Cerebellar nuclear complex (tissue), 1 donor: ENCODE measurements at regions not wholly inside any gene's neighbourhood (a gene's known extent, or its start where the extent isn't known, plus 50 kb on each side); places are given as distances from the start of the nearest gene placed in this dataset.

Source experiments
- DNase-seq, 2 experiments: peaks; one replicate each; lab custom pipeline; 2025; lab: John Stamatoyannopoulos, UW

DNA sequence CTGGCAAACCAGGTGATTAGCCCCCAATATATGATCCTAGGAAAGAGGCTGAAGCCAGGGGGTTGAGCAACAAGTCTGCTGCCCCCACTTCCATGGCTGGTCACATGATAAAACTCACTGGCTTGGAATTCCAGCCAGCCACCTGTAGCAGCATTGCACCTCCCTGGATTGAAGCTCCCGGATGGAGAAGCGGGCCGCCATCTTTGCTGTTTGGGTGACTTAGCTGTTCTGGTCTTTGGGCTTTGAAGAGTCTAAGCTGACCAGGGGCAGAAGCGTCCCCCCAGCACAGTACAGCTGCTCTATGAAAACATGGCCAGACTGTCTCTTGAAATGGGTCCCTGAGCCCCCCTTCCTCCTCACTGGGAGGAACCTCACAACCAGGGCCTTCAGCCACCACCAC lies 610.2 kb downstream of the ANXA1 start:
- no peak for DNase-seq

DNA sequence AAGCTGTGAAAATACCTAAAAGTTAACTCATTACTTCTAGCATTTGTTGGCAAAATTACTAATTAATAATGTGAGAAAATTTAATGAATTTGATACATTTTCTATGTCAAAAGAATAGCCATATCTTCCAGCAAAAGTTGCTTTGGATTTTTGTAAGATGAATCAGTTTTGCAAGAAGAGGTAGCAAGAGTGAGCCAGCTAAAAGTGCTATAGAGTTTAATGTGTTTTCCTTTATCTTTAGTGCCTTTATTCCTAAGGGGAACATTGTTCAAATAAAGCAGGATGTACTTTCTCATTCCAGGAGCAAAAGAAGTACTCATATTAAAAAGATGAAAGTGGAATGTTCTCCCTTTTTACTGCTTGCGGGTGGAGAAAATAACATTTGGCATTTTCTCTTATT lies 622.2 kb downstream of the ANXA1 start:
- no peak for DNase-seq

DNA sequence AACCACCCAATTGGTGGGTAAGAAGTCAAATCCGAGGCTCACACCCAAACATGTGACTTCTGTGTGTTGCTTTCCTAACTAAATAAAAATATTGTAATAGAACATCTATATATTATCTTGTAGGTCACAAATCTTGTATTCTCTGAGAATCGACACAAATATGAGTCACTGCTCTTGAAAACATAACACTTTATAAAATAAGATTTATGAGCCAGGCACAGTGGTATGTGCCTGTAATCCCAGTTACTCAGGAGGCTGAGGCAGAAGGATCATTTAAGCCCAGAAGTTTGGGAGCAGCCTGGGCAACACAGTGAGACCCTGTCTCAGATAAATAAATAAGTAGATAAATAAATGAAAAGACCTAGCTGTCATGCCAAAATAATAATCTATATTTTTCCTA lies 624.1 kb downstream of the ANXA1 start:
- no peak for DNase-seq

DNA sequence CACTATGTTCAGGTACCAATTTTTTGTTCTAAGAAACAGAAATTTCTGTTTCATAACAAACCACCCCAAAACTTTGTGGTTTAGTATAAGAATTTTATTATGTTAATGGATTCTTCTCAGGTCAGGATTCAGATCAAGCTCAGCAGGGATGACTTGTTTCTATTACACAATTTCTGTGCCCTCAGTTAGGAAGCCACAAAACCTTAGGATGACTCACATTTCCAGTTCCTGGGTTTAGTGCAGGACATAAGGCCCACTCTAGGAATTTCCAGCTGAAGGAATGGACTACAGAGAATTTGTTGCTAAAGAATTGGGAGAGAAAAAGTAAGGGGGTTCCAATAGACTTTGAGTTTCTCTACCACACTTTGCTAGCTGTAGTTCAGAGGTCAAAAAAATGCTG lies 629.3 kb downstream of the ANXA1 start:
- DNase-seq: no peak

DNA sequence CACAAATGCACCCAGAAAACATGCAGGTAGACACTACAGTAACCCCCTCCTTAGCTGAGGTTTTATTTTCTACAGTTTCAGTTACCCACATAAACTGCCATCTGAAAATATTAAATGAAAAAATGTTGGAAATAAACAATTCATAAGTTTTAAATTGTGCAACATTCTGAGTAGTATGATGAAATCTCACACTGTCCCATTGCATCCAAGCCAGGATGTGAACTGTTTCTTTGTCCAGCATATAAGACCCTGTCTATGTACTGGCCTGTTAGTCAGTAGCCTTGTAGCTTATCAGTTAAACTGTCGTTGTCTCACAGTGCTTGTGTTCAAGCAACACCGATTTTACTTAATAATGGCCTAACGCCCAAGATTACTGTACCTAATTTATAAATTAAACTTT lies 630.5 kb downstream of the ANXA1 start:
- DNase-seq: no peak

DNA sequence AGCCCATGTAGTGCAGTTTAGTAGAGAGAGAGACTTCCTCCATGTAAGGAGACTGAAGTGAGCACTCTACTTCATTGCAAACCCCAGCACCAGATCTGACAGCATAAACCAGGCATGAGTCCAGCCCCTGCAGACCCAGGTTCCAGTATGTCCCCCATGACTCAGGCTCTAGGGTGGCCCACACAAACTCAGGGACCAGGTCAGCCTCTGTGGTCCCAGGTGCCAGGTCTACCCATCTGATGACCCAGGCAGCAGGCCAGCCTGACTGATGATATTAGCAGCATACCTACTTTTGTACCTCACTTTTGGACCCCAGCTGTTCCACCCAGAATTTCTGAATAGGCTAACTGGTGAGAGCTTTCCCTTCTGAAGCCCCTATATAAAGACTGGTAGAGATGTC lies 647.8 kb downstream of the ANXA1 start:
- DNase-seq: no peak

DNA sequence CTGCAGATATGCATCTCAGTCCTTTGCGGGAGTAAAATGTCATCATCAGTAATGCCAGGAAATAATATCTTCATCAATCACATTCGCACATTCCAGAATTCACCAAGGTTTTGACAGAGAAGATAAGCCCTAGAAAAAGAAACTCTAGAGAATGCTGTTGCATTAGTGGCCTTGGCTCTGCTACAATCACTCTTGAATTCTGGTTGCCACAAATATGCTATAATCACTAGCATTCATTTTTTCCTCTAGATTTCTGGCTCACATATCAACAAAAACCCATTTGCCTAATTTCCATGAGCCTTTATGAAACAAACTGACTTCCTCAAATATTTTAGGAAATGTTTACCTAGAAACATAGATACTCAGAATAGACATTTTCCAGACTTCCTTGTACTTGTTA lies 653.4 kb downstream of the ANXA1 start:
- no peak for DNase-seq

DNA sequence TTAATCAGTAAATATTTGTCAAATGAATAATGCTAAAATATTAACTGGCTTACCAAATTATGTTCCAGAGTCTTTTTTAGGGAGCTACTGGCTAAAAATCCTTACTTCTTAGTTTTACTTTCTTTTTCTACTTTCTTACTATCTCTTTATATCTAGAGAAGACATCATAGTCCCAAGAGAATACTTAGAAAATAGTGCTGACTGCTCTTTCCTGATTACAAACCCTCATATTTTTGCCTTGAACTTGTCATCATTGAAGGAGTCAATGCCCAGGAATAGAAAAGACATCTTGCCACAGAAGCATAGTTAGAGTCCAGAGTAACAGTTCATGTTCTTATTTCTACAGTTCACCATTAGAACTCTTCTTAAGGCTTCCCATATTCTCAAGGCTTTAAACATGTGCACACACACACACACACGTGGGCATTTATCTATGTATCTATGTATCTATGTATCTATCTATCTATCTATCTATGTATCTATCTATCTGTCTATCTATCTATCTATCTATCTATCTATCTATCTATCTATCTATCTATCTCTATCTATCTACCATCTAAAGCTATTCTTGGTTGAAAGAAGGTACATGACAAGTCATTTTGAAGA lies 654.3 kb downstream of the ANXA1 start:
- DNase-seq: no peak

DNA sequence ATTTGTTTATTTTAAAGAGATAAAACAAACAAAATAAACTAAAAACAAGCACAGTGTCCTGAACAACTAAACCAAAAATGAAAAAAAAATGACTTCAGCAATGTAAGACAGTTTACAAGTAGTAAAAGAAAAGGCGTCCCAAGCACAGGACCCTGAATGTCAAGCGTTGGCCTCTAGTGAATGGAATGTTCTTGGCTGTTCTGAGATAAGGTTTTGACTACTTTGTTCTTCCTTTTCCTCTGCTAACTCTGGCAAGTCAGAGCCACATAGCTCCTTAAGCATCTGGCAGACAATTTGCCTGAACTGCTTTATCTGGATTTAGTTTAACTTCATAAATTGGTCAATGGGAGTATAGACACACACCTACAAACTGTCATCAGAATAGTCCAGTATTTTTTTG lies 655.2 kb downstream of the ANXA1 start:
- DNase-seq: no peak

DNA sequence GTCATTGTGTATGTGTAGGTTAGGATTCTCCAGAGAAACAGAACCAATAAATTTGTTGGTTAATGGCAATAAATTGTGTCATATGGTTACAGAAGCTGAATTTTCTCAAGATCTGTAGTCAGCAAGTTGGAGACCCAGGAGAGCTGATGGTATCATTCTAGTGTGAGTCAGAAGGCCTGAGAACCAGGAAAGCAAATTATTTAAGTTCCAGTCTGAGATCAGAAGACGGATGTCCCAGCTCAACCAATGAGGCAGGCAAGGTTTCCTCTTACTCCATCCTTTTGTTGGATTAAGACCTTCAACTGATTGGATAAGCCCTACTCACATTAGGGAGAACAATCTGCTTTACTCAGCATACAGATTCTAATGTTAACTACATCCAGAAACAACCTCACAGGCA lies 656.3 kb downstream of the ANXA1 start:
- DNase-seq: no peak

DNA sequence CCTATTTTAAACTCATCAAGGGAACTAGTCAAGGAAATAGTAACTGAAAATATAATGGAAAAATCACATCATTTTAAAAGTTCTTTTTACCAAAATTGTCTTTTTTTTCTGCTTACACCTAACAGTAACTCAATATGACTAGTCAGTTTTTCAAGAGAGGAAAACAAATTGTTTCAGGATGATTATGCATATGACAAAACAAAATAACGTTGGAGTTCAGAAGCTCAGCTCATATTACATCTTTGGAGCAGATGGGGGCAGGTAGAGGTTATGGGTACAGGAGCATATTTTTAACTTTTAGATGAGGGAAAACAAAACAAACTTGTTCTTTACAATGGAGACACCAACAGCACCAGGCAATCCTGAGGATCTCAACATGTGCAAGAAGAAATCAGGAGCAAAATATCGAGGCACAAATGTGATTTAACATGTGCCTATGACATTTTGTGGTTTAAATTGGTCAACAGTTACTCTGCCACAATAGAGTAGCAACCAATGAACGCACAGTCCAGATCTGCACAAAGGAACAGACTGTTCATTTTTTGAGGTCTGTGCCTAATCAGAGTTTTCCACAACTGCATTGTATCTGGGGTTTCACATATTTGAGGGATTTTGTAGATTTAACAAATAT lies 659.0 kb downstream of the ANXA1 start:
- DNase-seq: no peak

DNA sequence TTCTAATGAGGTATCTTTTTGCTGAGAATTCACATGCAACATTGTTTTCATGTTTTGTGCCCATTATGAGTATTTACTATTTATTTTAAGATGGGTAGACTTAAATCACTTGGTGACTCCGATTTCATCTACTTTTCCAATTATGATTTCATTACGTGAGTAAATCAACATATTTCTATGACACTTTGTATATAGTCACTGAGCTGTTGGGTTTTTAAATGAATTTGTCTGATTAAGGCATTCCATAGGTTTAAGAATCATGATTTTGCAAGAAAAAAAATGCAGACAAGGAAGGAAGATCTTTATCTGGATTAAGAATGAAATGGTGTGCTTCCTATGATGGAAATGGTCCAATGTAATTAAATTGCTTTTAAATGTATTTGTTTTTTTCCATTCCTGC lies 661.9 kb downstream of the ANXA1 start:
- DNase-seq: no peak

DNA sequence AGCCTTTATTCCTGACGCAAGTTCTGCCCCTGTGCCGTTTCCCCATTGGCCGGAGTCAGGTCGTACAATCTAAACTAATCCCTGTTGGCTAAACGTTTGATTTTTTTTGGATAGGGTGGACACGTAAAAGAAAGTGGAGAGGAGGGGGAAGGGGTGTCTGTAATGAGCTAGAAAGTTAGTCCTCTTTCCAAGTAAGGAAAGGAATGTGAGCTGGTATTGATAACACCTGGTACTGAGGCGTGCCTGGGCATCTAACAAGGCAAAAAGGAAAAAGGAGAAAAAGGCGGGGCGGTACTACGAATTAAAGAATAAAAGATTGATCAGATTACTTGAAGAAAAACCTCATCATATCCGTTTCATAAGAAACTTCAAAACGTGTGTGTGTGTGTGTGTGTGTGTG lies 665.2 kb downstream of the ANXA1 start:
- no peak for DNase-seq

DNA sequence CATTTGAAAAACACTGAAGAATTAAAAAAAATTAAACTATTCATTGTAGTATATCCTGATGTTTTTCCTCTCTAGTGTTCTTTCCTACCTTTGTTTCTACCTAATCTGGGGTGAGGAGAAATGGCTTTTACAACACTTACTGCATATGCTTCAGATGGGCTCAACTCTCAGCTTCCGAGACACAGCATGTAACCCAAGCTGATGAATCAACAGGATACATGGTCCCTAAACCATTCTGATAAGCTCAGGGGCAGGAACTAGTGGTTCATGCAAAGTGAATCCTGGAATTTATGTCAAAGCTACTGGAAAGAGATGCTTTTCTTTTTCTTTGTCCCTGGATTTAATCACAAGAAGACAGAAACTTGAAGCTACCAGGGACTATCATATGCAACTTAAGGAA lies 672.5 kb upstream of the RORB start:
- DNase-seq: no peak

DNA sequence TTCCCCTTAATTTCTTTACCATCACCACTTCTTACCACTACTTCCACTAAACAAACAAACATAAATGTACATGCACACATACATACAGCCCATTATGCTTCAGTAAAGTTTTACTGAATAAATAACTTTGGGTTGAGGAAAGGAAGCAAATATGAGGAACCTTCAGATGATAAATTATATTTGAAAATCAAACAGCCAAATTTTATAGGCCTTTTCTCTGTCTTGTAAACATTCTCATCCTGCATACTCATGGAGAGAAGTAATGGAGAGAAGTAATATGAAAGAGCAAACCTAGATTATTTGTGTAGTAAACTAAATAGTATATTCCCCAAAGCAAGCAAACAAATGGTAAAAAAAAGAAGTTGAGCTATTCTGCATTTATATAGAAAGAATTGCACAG lies 658.3 kb upstream of the RORB start:
- DNase-seq: no peak

DNA sequence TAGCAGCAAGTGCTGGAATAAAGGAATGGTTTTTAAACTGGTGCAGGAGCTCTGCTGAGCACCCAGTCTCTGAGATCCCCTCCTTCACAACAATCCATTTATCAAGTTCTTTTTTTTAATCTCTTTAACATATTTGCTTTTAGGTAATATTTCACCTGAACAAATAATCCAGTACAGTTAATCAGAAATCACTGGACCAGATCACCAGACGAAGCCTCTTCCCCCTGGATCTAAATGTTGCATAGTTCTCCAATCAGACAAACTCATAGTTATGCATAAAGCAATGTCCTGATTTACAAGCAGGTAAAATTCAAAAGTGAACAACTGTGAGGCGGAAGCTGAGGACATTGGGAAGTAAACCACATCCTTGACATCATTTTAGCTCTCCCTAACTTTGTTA lies 657.7 kb upstream of the RORB start:
- DNase-seq: no peak

DNA sequence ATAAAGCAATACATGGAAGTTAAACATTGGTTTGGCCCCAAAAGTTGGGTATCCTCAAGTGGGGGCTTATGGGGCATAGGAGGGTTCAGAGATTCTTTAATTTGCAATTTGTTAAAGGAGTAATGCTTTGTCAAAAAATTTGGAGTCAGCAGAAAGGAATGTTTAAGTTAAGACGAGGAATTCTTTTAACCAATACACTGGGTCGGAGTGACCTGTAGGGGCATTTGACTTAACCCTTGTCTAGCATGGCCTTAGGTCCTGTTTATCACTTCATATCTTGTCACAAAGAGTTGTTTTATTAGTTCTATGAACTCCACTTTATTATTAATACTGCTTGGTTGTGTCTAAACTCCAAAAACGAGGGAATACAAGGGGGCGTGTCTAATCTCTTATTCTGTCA lies 656.1 kb upstream of the RORB start:
- DNase-seq: no peak

DNA sequence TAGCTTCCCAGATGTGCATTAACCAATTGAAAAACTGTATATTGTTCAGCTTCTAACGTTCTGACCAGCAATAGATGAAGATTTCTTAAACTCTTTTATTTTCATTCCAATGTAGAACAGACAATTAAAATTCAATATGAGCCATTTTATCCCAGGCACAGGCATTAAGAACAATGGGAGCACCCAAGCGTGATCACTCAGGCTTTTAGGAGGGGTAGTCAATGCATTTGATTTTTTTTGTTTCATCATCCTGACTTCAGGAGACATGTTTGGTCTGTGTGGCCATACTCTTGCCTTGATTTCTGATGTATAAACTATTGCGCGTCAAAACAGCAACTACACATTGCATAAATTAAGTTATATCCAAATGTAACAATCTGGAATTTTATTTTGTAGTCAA lies 653.0 kb upstream of the RORB start:
- no peak for DNase-seq

DNA sequence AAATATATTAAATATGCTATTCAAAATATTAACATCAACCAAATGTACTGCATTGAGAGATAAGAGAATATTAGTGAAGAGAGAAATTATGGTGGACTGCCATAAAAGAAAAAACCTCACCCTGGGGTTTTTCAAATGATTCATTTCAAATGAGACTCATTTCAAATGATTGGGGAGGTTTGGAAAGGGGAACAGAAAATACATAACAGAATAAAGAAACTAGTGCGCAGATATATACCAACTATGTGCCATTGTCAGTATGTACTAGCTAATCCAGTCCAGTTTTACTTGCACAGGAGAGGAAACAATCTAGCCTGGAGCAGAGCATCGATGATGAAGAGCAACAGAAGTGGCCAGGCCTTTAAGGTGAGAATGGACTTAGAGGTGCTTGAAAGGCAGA lies 651.6 kb upstream of the RORB start:
- no peak for DNase-seq

DNA sequence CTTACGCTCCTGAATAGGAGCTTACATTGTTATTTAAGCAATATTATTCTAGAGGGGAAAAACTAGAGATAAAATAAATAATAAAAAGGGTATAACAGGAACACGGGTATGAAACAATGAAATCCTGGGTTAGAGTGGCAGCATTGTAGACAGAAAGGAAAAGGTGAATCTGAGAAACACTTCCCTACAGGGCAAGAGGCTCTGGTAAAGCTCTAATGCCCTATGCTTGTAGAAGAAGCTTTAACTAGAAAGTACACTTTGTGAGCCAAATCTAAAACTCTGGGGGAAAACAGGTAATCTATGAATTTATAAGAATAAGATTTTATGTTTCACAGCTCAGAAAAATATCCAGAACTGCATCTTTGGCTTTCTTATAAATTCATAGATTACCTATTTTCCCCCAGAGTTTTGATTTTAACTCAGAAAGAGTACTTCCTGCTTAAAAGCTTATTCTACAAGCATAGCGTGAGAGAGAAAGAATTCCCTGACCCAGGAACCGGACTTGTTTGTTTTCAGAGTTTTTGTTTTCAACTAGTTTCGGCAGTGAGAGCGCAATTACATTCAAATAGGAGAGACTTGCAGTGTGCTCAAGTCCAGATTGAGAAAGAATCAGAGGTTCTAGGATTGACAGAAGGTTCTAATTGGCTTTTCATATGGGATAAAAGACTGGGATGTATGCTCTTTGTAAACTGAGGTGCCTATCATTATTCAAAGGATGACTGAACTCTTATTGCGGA lies 651.0 kb upstream of the RORB start:
- DNase-seq: no peak

DNA sequence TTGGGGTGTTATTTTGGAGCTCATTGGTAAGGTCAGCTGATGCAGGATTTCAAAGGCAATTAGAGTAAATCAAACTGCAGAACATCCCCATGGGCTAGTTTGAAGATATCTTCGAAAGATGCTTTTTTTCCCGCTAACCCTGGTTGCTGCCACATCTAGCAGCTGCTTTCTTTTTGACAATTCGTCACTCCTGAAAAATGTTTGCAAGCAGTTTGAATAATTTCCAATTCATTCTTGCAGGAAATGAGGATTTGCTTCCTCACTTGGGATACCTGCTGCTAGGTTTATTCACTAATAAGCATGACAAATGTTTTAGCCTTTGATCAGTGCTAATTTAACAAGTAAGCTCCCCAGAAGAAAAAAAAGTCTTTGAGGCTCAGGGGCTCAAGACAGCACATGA lies 649.6 kb upstream of the RORB start:
- DNase-seq: no peak

DNA sequence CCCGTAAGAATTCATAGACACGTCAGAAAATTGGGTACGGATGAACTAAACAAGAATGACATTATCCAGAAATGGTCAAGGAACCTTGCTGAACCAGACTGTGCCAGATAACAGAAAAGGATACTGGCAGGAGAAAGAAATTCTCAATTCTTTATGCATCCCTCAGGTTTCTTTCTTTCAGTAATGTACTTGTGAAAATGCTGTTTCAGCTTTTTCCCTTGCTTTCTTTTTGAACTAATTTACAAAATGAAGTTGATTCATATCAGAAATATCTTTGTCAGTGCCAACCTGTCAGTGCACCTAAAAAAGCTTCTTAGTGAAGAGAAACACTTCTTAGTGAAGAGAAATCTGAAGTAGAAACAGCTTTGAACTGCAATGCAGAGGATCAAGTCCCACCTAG lies 643.6 kb upstream of the RORB start:
- no peak for DNase-seq

DNA sequence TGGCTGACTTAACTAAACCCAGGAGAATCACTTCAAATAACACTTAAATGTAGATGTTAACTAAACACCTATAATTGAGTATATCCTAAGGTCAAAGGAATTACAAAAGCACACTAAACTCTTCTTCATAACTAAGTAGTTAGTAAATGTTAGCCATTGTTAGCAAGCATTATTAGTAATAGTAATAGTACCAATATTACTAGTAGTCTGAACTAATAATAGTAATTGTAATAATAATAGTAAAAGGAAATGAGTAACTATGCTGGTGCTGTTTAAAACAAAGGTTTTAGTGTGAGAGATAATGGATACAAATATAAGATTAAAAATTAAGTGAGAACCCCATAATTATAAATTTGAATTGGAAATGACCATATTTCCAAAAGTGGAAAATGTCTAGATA lies 641.9 kb upstream of the RORB start:
- no peak for DNase-seq

DNA sequence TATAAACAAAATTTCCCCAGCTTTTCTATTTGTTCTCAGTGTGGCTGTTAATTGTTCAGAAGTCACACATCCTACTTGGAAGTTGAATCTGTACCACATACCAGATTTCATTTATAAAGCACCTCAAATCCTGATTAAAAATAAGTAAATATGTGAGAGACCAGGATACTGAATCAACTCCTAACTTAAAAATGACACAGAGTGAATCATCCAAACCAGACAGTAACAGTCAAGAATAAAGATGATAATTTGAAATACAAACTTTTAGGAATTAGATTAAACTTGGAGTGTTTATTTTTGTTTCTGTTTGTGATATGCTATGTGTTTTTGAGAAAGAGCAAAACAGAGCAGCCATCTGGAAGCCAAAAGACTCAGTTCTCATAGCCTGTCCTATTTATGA lies 633.2 kb upstream of the RORB start:
- no peak for DNase-seq
